GM19025 (cell line): ENCODE measurements at regions not wholly inside any gene's neighbourhood (a gene's known extent, or its start where the extent isn't known, plus 50 kb on each side); places are given as distances from the start of the nearest gene placed in this dataset.
A peak's percentile ranks its signal among the peaks of the same experiment; 100 is the strongest.

Experiments used
- ATAC-seq: cut with Tn5 transposase; IDR thresholded peaks from one replicate; pipeline ENCODE4 v1.9.1; 2021; ENCODE audit warnings: mild to moderate bottlenecking, low read depth, moderate library complexity; ENCODE audit not compliant: unreplicated experiment

DNA sequence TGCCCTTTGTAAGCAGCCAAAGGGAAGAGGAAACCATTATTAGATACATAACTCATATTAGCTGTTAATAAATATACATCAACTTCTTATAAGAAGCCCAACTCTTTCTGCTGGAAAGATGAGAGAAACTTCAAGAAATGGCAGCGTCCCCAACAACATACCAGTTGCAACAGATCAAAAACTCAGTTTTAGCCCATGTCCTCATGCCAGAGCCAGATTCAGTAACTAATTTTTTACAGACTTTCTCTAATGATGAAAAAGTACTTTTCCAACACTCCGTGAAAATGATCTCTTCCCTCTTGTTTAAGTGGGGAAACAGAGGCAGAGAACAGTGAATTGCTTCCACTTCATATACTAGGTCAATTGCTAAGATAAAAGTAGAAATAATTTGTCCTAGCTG lies 206.8 kb upstream of the NUDT4 start:
- no peak for ATAC-seq

DNA sequence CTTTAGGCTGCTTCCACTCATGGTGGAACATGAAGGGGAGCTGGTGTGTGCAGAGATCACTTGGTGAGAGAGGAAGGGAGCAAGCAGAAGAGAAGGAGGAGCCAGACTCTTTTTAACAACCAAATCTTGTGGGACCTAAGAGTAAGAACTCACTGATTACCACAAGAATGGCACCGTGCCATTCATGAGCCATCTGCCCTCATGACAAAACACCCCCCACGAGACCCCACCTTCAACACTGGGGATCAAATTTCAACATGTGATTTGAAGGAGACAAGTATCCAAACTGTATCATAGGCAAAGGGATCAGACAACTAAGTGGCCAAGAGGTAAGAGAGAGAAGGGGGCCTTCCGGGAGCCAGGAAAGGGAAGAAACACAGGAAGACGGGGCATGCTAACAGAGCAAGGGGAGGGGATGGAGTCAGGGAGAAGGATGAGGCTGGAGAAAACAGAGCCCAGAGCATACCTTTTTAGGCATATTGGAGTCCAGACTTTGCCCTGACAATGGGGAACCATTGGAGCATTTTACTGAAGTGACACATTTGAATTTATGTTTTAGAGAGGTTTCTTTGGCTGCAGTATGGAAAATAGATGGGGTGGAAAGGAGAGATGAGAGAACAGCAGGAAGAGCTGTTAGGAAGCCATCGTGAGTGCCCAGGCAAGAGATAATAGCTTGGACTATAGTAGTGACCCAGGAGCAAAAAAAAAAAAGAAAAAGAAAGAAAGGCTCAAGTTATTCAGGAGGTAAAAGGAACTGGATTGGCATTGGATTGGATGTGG lies 204.4 kb upstream of the NUDT4 start:
- ATAC-seq: no peak

DNA sequence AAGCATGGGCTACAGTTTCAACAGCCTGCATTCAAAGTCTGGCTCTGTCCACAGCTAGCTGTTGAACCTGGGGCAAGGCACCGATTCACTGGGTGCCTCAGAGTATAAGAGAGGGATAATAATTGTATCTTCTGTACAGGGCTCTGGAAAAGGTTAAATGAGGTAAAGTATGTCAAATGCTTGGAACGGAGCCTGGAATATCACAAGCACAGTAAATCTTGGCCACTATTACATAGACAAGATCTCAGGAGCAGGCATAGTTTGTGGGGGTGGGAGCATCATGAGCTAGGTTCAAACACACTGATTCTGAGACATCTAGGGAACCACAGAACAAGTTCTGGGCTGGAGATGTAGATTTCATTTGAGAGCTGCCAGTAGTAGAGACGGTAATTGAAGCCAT lies 203.7 kb upstream of the NUDT4 start:
- no peak for ATAC-seq

DNA sequence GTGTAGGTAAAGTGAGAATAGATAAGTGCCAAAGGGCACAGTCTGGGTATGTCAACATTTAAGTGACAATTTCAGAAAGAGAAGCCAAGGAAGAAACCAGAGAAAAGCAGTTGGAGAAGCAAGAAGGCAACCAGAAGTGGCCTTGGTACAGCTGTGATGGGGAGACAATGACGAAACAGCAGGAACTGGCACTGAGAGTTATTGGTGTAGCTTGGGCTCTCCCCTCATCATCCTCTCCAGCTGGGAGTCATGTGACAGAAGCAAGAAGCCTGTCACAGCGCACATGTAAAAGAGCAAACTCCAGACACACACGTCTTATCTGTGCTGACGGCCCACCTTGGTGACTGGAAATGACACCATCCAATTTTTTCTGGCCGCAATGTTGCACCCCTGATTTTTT lies 203.3 kb upstream of the NUDT4 start:
- ATAC-seq: no peak

DNA sequence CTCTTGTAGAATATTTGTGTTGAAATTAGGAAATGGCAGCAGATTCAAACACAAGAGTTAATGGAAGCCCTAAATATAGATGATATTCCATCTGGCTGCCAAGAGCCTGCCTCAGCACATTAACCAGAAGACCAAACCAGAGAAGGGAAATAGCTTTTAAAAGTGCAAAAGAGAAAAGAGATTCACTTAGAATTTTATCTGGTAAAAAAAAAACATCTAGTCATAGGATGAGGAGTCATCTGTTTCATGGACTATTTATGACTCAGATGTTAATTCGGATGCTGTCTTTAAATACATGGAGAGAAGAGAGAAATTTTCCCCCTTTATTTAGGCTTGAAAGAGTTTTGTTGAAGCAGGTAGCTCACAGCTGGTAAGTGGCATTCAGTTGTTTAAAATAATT lies 201.6 kb upstream of the NUDT4 start:
- no peak for ATAC-seq

DNA sequence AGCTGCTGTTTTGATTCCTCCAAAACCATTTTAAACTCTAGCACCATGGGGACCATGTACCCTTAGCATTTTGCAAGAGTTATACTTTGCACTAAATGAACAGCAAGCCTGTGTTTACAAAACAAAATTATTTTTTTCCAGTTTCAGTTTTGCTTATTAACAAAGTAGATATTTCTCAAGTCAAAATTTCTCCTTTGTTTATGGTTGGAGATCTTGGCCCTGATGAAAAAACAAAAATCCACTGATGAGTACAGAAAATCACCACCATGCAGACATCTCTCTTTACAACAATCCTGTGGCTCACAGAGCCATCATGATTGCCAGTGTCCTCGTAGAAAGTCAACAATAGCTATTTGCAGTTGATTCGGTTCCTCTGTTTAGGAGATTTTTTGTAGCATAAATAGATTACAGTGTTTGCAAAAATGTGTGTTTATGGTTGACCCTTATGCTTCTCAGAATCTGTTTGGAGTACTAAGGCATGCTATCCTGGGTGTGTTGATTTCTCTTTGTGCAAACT lies 201.1 kb upstream of the NUDT4 start:
- ATAC-seq: no peak

DNA sequence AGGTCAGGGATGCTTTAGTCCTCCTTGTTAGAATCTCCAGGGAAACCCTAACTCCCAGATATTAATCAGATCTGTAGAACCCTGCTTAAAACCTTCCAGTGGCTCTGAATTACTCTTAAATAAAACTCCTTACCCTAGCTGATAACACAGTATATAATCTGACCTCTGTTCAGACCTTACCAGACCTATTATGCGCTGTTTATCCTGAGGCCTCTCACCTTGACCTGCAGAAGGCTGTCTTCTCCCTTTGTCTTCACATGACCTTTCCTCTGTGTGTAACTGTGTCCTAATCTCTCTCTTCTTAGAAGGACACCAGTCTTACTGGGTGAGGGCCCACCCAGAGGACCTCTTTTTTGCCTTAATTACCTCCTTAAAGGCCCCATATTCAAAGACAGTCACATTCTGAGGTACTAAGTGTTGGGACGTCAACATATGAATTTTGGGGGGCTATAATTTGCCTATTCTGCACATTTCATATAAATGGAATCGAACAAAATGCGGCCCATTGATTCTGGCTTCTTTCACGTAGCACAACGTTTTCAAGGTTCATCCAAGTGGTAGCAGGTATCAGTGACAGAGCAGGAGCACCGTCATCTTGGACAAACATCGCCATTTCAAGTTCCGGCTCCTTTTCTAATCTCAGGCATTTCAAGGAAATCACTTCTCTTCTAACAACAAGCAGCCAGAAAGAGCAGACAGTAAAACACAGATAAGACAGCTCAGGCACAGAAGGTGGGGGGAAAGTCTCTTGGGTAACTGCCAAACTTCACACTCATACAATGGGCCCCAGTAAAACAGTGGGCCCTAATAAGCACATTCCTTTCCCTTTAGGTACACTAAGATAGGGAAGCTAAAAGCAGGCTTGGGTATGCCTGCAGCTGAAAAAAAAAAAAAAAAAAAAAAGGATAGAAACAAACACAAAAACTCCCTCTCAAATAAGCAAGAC lies 200.2 kb upstream of the NUDT4 start:
- ATAC-seq: no peak

DNA sequence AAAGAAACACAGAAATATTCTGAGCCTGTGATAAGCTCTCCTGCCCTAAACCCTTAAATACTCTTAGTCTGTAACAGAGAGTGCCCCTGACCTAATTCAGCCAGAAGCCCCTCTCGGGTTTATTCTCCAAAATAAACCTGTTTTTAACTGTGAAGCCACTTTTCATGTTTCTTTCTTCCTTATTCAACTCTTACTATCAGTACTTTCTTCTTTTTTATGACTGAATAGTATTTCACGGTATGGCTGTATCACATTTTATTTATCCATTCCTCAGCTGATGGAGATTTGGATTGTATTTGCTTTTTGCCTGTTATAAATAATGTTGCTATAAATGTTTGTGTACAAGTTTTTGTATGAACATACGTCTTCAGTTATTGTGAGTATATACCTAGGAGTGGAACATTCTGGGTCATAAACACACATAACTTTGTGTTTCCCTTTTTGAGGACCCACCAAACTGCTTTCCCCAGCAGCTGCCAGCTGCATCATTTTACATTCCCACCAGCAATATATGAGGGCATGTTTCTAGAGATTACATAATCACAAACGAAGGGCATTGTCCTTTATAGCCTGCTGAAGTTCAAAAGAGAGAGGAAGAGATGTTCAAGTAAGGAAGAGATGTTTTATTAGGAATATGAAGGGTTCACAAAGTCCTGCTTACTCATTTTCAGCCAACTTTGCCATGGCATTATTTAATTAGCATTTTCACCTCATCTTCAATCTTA lies 199.4 kb upstream of the NUDT4 start:
- ATAC-seq: no peak

DNA sequence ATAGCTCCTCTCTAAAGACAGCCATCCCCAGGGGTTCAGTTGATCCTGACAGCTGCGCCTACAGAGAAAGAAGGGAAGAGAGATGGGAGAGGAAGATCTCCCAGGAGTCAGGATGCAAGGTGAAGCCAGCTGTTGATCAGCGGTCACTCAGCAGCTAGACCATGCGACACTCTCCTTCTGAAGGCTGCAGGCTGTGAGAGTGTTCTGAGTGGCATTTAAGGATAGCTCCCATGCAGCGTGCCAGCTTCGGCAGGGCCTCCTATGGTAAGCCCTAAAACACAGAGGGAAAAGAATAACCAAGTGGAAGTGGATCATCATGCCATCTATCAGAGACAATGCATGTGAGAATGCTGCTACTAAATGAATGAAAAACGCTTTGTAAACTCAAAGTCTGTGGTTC lies 197.9 kb upstream of the NUDT4 start:
- no peak for ATAC-seq

DNA sequence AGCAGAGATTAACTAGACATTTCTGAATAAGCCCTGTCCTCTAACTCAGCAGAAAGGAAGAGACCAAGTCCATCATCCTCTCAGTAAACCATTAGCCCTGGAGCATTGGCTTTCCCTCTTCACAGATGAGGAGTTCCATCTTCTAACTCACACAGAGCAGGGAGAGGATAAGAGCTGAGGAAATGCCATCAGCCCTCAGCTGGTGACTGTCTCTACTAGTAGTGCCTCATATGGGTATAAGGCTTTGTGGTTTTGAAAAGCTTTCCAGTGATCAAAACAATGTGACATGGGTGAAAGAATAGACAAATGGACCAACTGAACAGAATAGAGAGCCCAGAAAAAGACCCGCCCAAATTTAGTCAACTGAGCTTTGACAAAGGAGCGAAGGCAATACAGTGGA lies 197.2 kb upstream of the NUDT4 start:
- no peak for ATAC-seq

DNA sequence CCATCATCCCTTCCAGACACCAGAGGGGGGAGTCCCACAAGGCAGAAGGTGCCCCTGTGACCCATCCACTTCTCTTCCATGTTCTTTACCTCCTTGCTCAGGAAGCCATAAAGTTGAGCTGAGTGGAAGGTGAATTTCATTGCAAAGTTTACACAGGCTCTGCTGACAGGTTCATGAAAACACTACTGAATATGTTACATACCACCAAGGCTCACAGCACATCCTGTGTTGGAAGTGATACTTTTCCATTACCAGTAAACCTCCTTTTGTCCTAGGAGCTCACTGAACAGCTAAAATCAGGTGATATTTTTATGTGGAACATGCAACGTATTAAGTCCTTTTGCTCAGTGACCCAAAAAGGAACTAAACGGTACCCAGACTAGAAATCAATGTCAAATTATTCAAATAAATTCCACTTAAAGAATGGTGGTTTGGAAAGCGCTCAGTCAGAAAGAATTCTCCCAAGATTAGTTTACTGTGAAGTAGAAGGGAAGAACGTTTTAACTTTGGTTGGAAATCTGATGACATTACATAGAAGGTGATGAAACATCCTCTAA lies 196.2 kb upstream of the NUDT4 start:
- no peak for ATAC-seq

DNA sequence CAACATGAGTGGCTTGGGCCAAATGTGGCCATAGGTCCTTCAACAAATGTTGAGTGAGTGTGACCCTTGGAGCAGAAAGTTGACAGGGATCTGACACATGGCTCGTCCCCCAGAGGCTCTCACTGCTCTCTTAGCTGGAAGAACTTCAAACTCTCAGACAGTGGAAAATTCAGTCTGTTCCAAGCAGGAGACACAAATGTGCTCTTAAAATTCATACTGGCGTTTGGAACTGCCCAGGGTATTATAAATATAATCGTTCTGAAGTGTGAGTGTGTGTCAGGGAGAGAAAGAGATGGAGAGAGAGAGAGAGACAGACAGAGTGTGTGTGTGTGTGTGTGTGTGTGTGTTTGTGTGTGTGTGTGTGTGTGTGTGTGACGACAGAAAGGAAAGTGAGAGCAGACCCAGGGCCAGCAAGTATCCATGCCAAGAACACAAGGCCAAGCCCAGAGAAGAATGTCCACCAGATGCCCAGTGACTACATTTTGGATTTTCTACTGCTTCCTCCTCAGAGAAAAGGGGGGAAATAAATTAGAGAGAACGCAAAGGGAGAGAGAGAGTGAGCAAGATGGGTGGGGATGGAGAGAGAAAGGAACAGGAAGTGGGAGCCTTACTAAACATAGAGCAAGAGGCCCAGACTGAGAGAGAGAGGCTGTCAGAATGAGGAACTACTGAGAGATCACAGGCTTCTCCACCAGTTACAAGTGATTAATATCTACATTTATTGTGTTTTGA lies 193.6 kb upstream of the NUDT4 start:
- peak; percentile 77 for ATAC-seq

DNA sequence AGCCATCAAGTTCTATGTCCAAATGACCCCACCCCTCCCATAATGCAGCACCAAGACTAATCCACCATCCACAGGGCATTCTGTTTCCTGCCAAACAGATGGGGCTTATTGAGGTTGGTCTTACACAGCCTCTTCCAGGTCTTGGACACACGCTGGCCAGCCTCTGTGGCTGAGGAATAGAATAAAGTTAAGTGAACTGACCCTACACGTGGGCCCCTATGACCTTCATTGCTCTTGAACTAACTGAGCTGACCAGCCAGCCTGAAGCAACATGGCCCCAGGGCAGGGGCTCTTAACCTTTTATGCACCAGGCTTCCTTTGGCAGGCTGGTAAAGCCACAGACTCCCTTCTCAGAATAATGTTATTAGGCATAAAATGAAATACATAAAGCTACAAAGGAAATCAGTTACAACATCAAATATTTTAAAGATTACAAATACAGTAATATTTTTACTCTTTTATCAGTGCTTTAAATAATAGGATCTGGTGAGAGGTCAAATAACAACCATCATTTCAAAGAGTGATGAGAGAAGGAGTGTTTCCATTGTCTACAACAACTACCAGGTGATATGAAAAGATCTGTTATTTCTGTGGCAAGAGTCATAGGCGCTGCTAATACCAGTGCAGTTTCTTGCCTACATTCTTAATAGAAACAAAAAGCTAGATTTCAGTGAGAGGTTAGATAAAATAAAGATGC lies 192.9 kb upstream of the NUDT4 start:
- ATAC-seq: no peak

DNA sequence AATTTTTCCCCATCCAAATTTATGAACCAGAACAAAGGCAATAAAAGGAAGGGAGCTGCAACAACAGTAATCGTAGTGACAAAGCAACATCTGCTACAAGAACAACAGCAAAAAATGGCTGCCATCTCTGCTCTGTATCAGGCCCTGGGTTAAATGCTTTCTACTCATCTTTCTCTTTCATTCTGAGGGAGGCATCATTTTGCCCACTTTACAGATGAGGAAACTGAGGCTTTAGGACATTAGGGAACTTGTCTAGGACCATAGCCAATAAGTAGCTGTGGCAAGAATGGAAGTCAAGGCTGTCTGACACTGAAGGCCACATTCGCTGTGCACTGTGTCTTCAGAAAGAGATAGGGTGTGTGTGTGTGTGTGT lies 192.4 kb upstream of the NUDT4 start:
- ATAC-seq: no peak

DNA sequence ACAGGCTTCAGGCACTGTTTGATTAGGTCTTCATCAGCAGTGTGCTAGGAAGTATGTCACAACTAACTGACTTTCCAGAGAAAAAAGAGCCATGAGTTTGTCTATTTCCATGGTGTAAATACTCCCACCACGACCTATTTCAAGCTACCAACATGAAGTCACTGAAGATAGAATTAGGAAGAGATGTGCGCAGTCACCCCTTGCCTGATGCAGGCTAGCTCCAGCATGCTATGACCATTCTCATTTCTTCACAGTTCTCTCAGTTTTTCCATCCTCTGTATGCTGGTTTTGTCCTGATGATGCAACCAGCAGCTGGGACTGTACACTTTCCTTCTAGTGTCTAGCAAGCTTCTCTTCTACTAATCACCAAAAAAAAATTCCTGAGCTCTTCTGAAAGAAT lies 191.6 kb upstream of the NUDT4 start:
- no peak for ATAC-seq

DNA sequence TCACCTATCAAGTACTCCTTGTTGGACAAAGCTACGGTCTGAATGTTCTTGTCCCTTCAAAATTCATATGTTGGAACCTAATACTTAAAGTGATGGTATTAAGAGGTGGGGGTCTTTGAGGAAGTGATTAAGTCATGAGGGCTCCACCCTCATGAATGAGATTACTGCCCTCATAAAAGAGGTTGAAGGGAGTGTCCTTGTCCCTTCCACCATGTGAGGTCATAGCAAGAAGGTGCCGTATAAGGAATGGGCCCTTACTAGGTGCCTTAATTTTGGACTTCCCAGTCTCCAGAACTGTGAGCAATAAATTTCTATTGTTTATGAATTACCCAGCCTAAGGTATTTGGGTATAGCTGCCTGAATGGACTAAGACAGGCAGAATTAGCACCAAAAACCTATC lies 191.1 kb upstream of the NUDT4 start:
- no peak for ATAC-seq

DNA sequence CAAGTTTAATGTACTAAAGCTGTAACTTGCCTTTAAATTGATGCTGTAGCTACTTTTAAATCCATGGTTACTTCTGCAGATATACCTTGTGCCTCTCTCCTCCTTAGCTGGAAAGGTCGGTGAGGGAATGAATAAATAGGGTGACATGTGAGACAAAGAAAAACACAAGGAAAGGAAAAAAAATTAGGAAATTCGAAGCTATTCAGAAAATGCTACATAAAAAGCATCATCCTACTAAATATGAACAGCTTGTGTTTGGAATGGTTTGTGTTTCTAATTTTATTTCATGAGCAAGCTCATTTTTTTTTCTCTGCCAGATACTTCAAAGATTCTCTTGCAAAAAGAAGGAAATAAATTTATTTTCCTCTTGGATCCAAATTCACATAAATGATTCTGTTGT lies 186.3 kb upstream of the NUDT4 start:
- ATAC-seq: no peak

DNA sequence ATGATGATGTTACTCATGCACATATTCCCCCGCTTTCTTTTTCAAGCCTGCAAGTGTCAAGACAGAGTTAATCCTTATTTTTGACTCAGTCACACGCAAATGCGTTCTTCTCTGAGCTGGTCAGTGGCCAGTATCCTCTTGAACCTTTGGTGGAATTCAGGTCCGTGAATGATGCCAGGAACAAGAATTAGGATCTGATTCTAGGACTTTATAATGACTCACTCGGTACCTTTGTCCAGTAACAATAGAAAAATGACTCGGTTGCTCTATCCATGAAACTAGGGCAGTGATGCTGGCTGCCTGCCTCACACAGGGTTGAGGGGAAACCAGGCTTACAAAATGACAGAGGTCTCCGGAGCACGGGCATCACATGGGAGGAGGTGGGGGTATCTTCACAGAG lies 185.8 kb upstream of the NUDT4 start:
- no peak for ATAC-seq

DNA sequence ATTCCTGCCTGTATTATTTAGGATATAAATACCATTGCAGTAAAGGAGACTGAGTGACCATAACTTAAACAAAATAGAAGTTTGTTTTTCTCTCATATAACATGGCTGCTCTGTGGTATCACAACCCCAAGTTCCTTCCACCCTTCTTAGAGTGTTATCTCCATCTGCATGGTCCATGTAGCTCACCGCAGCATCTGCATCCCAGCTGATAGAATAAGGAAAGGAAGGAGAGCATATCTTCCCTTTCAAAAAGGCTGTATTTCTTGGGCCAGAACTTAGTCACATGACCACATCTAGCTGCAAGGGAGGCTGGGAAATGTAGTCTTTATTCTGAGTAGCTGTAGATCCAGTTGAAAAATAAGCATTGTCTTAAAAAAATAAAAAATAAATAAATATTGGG lies 184.8 kb upstream of the NUDT4 start:
- no peak for ATAC-seq
